ENCODE measurements at regions not wholly inside any gene's neighbourhood (a gene's known extent, or its start where the extent isn't known, plus 50 kb on each side); places are given as distances from the start of the nearest gene placed in this dataset.
"Not testable (repeated sequence)": the region's sequence is repeated elsewhere in the genome, so short reads cannot be mapped to it uniquely, and the experiment has no call there.

DNA sequence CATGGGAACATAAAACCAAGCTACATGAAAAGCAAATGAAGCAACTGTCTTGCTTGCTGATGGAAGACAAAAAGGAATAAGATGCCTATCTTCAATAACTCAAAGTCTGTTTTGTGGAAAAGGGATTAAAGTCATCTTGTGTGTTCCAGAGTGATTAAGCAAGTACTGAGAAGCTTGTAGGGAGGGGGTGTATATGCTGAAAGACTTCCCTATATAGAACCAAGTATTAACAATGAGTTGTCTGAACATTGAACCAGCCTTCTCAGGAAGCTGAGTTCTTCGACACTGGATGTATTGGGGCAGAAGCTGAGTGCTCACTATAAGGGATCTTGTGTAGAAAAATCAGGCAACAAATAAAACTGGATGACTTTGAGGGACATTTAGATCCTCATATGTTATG, 451.8 kb downstream of the CD83 start:
- no TSS peak for BruUV-seq (replicated peaks)
- Histone ChIP-seq H3F3A (ENCODE audit: insufficient read depth, low read depth) (peaks cover 7% of the 10 kb centered on the region; the same call in 1 of the 2 replicates), H3K4me2 (no peak overlapping the region), H3K27me3 (ENCODE audit: insufficient read depth, low read depth) (no peaks in the 10 kb centered on the region), H2AFZ (no peak overlapping the region), H3K36me3 (ENCODE audit: low read depth) (no peaks in the 10 kb centered on the region), H4K20me1 (ENCODE audit: insufficient read depth) (no peaks in the 10 kb centered on the region), H3K4me1 (replicated peaks; ENCODE audit: insufficient read depth) (peaks cover 13% of the 10 kb centered on the region), H3K27ac (no peak overlapping the region), H3K79me2 (ENCODE audit: low read depth) (no peaks in the 10 kb centered on the region), H3K9me2 (ENCODE audit: insufficient read depth) (no peaks in the 10 kb centered on the region), H3K9me3 (ENCODE audit: insufficient read depth, low read depth) (no peaks in the 10 kb centered on the region), H3K4me3 (no peak overlapping the region)
- ChIA-PET POLR2A (ENCODE audit: unreplicated experiment) (no interaction called here), CTCF (no interaction called here)
- TF ChIP-seq EZH2 (IDR thresholded peaks at IDR 0.05; ENCODE audit: low read depth), result no peak
- TF ChIP-seq, protein P1, sequence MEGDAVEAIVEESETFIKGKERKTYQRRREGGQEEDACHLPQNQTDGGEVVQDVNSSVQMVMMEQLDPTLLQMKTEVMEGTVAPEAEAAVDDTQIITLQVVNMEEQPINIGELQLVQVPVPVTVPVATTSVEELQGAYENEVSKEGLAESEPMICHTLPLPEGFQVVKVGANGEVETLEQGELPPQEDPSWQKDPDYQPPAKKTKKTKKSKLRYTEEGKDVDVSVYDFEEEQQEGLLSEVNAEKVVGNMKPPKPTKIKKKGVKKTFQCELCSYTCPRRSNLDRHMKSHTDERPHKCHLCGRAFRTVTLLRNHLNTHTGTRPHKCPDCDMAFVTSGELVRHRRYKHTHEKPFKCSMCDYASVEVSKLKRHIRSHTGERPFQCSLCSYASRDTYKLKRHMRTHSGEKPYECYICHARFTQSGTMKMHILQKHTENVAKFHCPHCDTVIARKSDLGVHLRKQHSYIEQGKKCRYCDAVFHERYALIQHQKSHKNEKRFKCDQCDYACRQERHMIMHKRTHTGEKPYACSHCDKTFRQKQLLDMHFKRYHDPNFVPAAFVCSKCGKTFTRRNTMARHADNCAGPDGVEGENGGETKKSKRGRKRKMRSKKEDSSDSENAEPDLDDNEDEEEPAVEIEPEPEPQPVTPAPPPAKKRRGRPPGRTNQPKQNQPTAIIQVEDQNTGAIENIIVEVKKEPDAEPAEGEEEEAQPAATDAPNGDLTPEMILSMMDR (conservative IDR thresholded peaks at IDR 0.05), result no peak
- intact Hi-C loops (cut with micrococcal nuclease; ENCODE audit: unreplicated experiment), result no loop called here
- DNase-seq, result no peak

DNA sequence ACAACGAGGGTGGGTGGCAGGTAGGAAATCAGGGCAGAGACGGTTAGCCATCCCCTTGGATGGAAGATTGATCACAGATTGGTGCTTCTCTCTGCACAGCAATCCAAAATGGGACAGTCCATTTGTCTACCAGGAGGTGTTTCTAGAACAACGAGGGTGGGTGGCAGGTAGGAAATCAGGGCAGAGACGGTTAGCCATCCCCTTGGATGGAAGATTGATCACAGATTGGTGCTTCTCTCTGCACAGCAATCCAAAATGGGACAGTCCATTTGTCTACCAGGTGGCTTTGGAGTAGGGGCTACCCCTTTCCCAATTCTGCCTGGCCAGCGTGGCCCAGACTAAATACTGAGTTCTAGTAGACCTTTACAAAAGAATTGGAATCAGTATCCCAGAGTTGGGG, 452.3 kb downstream of the CD83 start:
- intact Hi-C loops (cut with micrococcal nuclease; ENCODE audit: unreplicated experiment); H3K36me3 ChIP-seq (ENCODE audit: low read depth); CTCF ChIA-PET: not testable (repeated sequence)

DNA sequence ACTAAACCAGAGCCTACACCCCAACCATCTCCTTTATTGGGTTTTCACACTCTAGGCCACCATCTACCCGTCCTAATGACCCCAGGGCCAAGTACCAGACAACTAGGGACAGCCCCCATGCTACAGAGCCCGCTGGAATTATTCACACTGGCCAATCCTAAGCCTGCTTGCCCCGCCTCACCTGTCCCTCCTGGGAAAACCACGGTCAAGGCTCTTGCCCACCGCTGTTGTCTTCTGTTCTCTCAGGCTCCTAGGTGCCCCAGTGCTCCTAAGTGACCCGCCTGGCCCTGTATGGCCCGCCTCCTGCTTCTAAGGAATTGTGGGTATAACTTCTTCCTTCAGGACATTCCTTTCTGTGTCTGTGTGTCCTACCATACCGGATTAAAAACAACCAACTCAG, 453.4 kb downstream of the CD83 start:
- Histone ChIP-seq H3K36me3 (ENCODE audit: low read depth) (no peaks in the 10 kb centered on the region), H3K79me2 (ENCODE audit: low read depth) (no peaks in the 10 kb centered on the region), H2AFZ (no peak overlapping the region), H3K27me3 (ENCODE audit: insufficient read depth, low read depth) (no peaks in the 10 kb centered on the region), H4K20me1 (ENCODE audit: insufficient read depth) (no peaks in the 10 kb centered on the region), H3K4me2 (no peak overlapping the region), H3K9me2 (ENCODE audit: insufficient read depth) (no peaks in the 10 kb centered on the region), H3K4me1 (replicated peaks; ENCODE audit: insufficient read depth) (peaks cover 13% of the 10 kb centered on the region), H3K27ac (no peak overlapping the region), H3K9me3 (ENCODE audit: insufficient read depth, low read depth) (no peaks in the 10 kb centered on the region), H3K4me3 (no peak overlapping the region), H3F3A (ENCODE audit: insufficient read depth, low read depth) (peaks cover 7% of the 10 kb centered on the region; the same call in 1 of the 2 replicates)
- no peak for DNase-seq
- BruUV-seq (replicated peaks), result no TSS peak
- POLR2A ChIA-PET (ENCODE audit: unreplicated experiment), result no interaction called here
- intact Hi-C loops (cut with micrococcal nuclease; ENCODE audit: unreplicated experiment), result no loop called here
- no peak for TF ChIP-seq EZH2 (IDR thresholded peaks at IDR 0.05; ENCODE audit: low read depth)
- TF ChIP-seq, protein P1 (conservative IDR thresholded peaks at IDR 0.05), result no peak
- CTCF ChIA-PET, result no interaction called here

More for the DNA sequence above, 452.3 kb downstream of the CD83 start:
- H3K9me2 ChIP-seq (ENCODE audit: insufficient read depth); H3K27me3 ChIP-seq (ENCODE audit: insufficient read depth, low read depth); H3K79me2 ChIP-seq (ENCODE audit: low read depth); H3K4me3 ChIP-seq; DNase-seq; H3F3A ChIP-seq (ENCODE audit: insufficient read depth, low read depth); H3K4me2 ChIP-seq; BruUV-seq (replicated peaks); POLR2A ChIA-PET (ENCODE audit: unreplicated experiment); H3K9me3 ChIP-seq (ENCODE audit: insufficient read depth, low read depth); H2AFZ ChIP-seq; H3K27ac ChIP-seq; H4K20me1 ChIP-seq (ENCODE audit: insufficient read depth): not testable (repeated sequence)
- peaks cover 13% of the 10 kb centered on the region for H3K4me1 ChIP-seq (replicated peaks; ENCODE audit: insufficient read depth)

DNA sequence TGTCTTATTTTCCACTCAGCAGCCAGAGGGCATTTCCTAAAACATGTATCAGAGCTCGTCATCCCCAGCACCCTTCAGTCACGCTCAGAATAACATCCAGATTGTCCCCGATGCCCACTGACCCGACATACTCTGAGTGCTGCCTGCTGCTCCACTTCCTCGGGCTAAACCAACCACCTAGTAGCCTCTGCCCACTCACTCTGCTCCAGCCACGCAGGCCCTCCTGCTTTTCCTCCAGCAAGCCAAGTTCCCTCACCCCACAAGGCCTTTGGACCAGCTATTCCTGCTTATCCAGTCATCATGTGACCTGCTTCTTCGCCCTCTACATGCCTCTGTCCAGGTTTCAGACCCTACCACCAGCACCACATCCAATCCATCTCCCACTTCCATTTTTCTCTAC, 454.2 kb downstream of the CD83 start:
- Histone ChIP-seq H3K9me3 (ENCODE audit: insufficient read depth, low read depth) (no peaks in the 10 kb centered on the region), H3K36me3 (ENCODE audit: low read depth) (no peaks in the 10 kb centered on the region), H2AFZ (no peak overlapping the region), H3K4me3 (no peak overlapping the region), H4K20me1 (ENCODE audit: insufficient read depth) (no peaks in the 10 kb centered on the region), H3F3A (ENCODE audit: insufficient read depth, low read depth) (peaks cover 7% of the 10 kb centered on the region; the same call in 1 of the 2 replicates), H3K27ac (no peak overlapping the region), H3K4me2 (no peak overlapping the region), H3K4me1 (replicated peaks; ENCODE audit: insufficient read depth) (peaks cover 13% of the 10 kb centered on the region), H3K27me3 (ENCODE audit: insufficient read depth, low read depth) (no peaks in the 10 kb centered on the region), H3K9me2 (ENCODE audit: insufficient read depth) (no peaks in the 10 kb centered on the region), H3K79me2 (ENCODE audit: low read depth) (no peaks in the 10 kb centered on the region)
- POLR2A ChIA-PET (ENCODE audit: unreplicated experiment), result no interaction called here
- CTCF ChIA-PET, result no interaction called here
- BruUV-seq (replicated peaks), result no TSS peak
- TF ChIP-seq, protein P1 (conservative IDR thresholded peaks at IDR 0.05), result no peak
- no peak for TF ChIP-seq EZH2 (IDR thresholded peaks at IDR 0.05; ENCODE audit: low read depth)
- DNase-seq, result no peak
- intact Hi-C loops (cut with micrococcal nuclease; ENCODE audit: unreplicated experiment), result no loop called here
